Body of pancreas (tissue), 4 donors: ENCODE measurements at regions not wholly inside any gene's neighbourhood (a gene's known extent, or its start where the extent isn't known, plus 50 kb on each side); places are given as distances from the start of the nearest gene placed in this dataset.

Experiments used
- POLR2A ChIP-seq, 3 donors: fragments of 450-650 bp; IDR thresholded peaks; one replicate each; pipeline ENCODE4 v1.6.1; 2016; ENCODE audit warnings: antibody characterized with exemption in 3 of 3, mild to moderate bottlenecking in 2 of 3
- TF ChIP-seq, protein P1 (sequence below), 7 experiments: fragments of 450-650 bp in 4 of 7; fragments of 200-600 bp in 3 of 7; sonication (generic) in 3 of 7; IDR thresholded peaks; one replicate each; pipeline ENCODE4 v1.5.1; 2016 to 2019; ENCODE audit warnings: antibody characterized with exemption in 7 of 7

DNA sequence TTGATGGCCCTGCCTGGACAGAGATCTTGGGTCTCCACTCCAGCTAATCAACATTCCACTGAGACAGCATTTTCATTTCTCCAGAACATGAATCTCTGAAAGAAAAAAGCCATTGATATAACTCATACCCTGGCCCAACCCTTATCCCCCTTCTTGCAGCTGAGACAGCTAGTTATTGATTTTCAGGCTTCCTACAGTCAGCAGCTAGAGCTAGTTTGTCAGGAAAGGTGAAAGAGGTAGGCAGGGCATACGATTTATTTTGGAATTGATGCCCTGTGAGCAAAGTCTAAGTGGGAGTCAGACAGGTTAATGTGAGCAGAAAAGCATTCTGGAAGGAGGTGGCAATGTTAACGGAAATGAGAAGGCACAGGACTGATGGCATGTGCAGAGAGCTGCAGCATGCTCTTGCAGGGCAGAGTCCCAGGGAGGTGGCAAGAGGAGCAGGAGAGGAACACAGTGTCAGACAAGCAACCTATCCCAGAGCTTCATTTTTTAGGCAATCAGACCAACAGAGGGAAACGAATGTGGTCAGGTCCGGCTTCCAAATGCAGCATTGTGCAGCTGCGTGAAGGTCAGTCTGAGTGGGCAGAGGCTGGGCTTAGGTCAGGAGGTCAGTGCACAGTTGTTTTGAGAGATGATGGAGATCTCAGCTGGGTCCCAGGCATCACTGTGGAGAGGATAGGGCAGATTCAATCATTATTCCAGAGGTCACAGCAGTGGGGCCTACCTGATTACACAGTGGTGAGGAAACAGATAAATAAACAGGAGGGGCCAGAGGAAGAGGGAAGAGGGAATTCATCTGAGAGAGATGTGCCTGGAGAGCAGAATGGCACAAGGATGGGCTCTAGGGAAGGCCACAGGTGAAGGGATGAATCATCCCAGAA lies 134.8 kb downstream of the CMPK2 start:
- TF ChIP-seq, protein P1, sequence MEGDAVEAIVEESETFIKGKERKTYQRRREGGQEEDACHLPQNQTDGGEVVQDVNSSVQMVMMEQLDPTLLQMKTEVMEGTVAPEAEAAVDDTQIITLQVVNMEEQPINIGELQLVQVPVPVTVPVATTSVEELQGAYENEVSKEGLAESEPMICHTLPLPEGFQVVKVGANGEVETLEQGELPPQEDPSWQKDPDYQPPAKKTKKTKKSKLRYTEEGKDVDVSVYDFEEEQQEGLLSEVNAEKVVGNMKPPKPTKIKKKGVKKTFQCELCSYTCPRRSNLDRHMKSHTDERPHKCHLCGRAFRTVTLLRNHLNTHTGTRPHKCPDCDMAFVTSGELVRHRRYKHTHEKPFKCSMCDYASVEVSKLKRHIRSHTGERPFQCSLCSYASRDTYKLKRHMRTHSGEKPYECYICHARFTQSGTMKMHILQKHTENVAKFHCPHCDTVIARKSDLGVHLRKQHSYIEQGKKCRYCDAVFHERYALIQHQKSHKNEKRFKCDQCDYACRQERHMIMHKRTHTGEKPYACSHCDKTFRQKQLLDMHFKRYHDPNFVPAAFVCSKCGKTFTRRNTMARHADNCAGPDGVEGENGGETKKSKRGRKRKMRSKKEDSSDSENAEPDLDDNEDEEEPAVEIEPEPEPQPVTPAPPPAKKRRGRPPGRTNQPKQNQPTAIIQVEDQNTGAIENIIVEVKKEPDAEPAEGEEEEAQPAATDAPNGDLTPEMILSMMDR (IDR thresholded peaks at IDR 0.05) = no peak
- TF ChIP-seq POLR2A (IDR thresholded peaks at IDR 0.05) = no peak
